ENCODE measurements at regions not wholly inside any gene's neighbourhood (a gene's known extent, or its start where the extent isn't known, plus 50 kb on each side); places are given as distances from the start of the nearest gene placed in this dataset.

- Histone ChIP-seq H3K27me3 (ENCODE audit: control insufficient read depth, insufficient read depth, low read length) (no peaks in the 10 kb centered on the region), H3K4me1 (ENCODE audit: control insufficient read depth, low read depth, low read length) (no peaks in the 10 kb centered on the region), H3K36me3 (ENCODE audit: control insufficient read depth, low read depth, low read length) (no peaks in the 10 kb centered on the region), H3K9me3 (ENCODE audit: control insufficient read depth, low read depth, low read length) (no peaks in the 10 kb centered on the region), H3K4me3 (ENCODE audit: low read length) (no peak overlapping the region), H3K9ac (ENCODE audit: low read length) (no peak overlapping the region), H3K27ac (ENCODE audit: low read length) (no peak overlapping the region)
Observed at GRCh38 chr13:78326633-78327032, 276.7 kb downstream of the POU4F1 start.

- no peaks in the 10 kb centered on the region for H3K36me3 ChIP-seq (ENCODE audit: control insufficient read depth, low read depth, low read length)
- no peak overlapping the region for H3K9ac ChIP-seq (ENCODE audit: low read length)
- H3K27me3 ChIP-seq (ENCODE audit: control insufficient read depth, insufficient read depth, low read length): no peaks in the 10 kb centered on the region
- H3K27ac ChIP-seq (ENCODE audit: low read length): no peak overlapping the region
- H3K4me3 ChIP-seq (ENCODE audit: low read length): no peak overlapping the region
- no peaks in the 10 kb centered on the region for H3K9me3 ChIP-seq (ENCODE audit: control insufficient read depth, low read depth, low read length)
- no peaks in the 10 kb centered on the region for H3K4me1 ChIP-seq (ENCODE audit: control insufficient read depth, low read depth, low read length)
Observed at GRCh38 chr13:78325585-78325984, 277.8 kb downstream of the POU4F1 start.

- no peaks in the 10 kb centered on the region for H3K4me1 ChIP-seq (ENCODE audit: control insufficient read depth, low read depth, low read length)
- no peaks in the 10 kb centered on the region for H3K9me3 ChIP-seq (ENCODE audit: control insufficient read depth, low read depth, low read length)
- H3K4me3 ChIP-seq (ENCODE audit: low read length): no peak overlapping the region
- no peak overlapping the region for H3K9ac ChIP-seq (ENCODE audit: low read length)
- H3K27ac ChIP-seq (ENCODE audit: low read length): no peak overlapping the region
- no peaks in the 10 kb centered on the region for H3K36me3 ChIP-seq (ENCODE audit: control insufficient read depth, low read depth, low read length)
- no peaks in the 10 kb centered on the region for H3K27me3 ChIP-seq (ENCODE audit: control insufficient read depth, insufficient read depth, low read length)
Observed at GRCh38 chr13:78323848-78324247, 279.5 kb downstream of the POU4F1 start.

- no peak overlapping the region for H3K27ac ChIP-seq (ENCODE audit: low read length)
- H3K9ac ChIP-seq (ENCODE audit: low read length): no peak overlapping the region
- H3K4me3 ChIP-seq (ENCODE audit: low read length): no peak overlapping the region
- H3K9me3 ChIP-seq (ENCODE audit: control insufficient read depth, low read depth, low read length): no peaks in the 10 kb centered on the region
- no peaks in the 10 kb centered on the region for H3K27me3 ChIP-seq (ENCODE audit: control insufficient read depth, insufficient read depth, low read length)
- H3K36me3 ChIP-seq (ENCODE audit: control insufficient read depth, low read depth, low read length): no peaks in the 10 kb centered on the region
- no peaks in the 10 kb centered on the region for H3K4me1 ChIP-seq (ENCODE audit: control insufficient read depth, low read depth, low read length)
Observed at GRCh38 chr13:78323040-78323439, 280.3 kb downstream of the POU4F1 start.

GRCh38 chr13:78319101-78319627 lies 284.2 kb downstream of the POU4F1 start:
- Histone ChIP-seq H3K4me1 (ENCODE audit: control insufficient read depth, low read depth, low read length) (no peaks in the 10 kb centered on the region), H3K9me3 (ENCODE audit: control insufficient read depth, low read depth, low read length) (no peaks in the 10 kb centered on the region), H3K4me3 (ENCODE audit: low read length) (no peak overlapping the region), H3K27ac (ENCODE audit: low read length) (no peak overlapping the region), H3K9ac (ENCODE audit: low read length) (no peak overlapping the region), H3K27me3 (ENCODE audit: control insufficient read depth, insufficient read depth, low read length) (no peaks in the 10 kb centered on the region), H3K36me3 (ENCODE audit: control insufficient read depth, low read depth, low read length) (no peaks in the 10 kb centered on the region)

GRCh38 chr13:78317030-78317429 lies 286.3 kb downstream of the POU4F1 start:
- no peak overlapping the region for H3K4me3 ChIP-seq (ENCODE audit: low read length)
- H3K36me3 ChIP-seq (ENCODE audit: control insufficient read depth, low read depth, low read length): no peaks in the 10 kb centered on the region
- H3K27ac ChIP-seq (ENCODE audit: low read length): no peak overlapping the region
- H3K9me3 ChIP-seq (ENCODE audit: control insufficient read depth, low read depth, low read length): no peaks in the 10 kb centered on the region
- no peak overlapping the region for H3K9ac ChIP-seq (ENCODE audit: low read length)
- H3K4me1 ChIP-seq (ENCODE audit: control insufficient read depth, low read depth, low read length): no peaks in the 10 kb centered on the region
- H3K27me3 ChIP-seq (ENCODE audit: control insufficient read depth, insufficient read depth, low read length): no peaks in the 10 kb centered on the region

GRCh38 chr13:78309497-78310180 lies 293.7 kb downstream of the POU4F1 start:
- Histone ChIP-seq H3K9ac (ENCODE audit: low read length) (no peak overlapping the region), H3K27me3 (ENCODE audit: control insufficient read depth, insufficient read depth, low read length) (no peaks in the 10 kb centered on the region), H3K4me1 (ENCODE audit: control insufficient read depth, low read depth, low read length) (no peaks in the 10 kb centered on the region), H3K27ac (ENCODE audit: low read length) (no peak overlapping the region), H3K4me3 (ENCODE audit: low read length) (no peak overlapping the region), H3K36me3 (ENCODE audit: control insufficient read depth, low read depth, low read length) (no peaks in the 10 kb centered on the region), H3K9me3 (ENCODE audit: control insufficient read depth, low read depth, low read length) (no peaks in the 10 kb centered on the region)

- H3K9me3 ChIP-seq (ENCODE audit: control insufficient read depth, low read depth, low read length): no peaks in the 10 kb centered on the region
- no peak overlapping the region for H3K9ac ChIP-seq (ENCODE audit: low read length)
- no peak overlapping the region for H3K4me3 ChIP-seq (ENCODE audit: low read length)
- H3K27me3 ChIP-seq (ENCODE audit: control insufficient read depth, insufficient read depth, low read length): no peaks in the 10 kb centered on the region
- H3K4me1 ChIP-seq (ENCODE audit: control insufficient read depth, low read depth, low read length): no peaks in the 10 kb centered on the region
- H3K36me3 ChIP-seq (ENCODE audit: control insufficient read depth, low read depth, low read length): no peaks in the 10 kb centered on the region
- no peak overlapping the region for H3K27ac ChIP-seq (ENCODE audit: low read length)
Observed at GRCh38 chr13:78306519-78307206, 296.7 kb downstream of the POU4F1 start.

- no peak overlapping the region for H3K27ac ChIP-seq (ENCODE audit: low read length)
- H3K9ac ChIP-seq (ENCODE audit: low read length): no peak overlapping the region
- H3K4me3 ChIP-seq (ENCODE audit: low read length): no peak overlapping the region
- no peaks in the 10 kb centered on the region for H3K4me1 ChIP-seq (ENCODE audit: control insufficient read depth, low read depth, low read length)
- no peaks in the 10 kb centered on the region for H3K27me3 ChIP-seq (ENCODE audit: control insufficient read depth, insufficient read depth, low read length)
- no peaks in the 10 kb centered on the region for H3K36me3 ChIP-seq (ENCODE audit: control insufficient read depth, low read depth, low read length)
- no peaks in the 10 kb centered on the region for H3K9me3 ChIP-seq (ENCODE audit: control insufficient read depth, low read depth, low read length)
Observed at GRCh38 chr13:78305171-78305570, 298.2 kb downstream of the POU4F1 start.

- Histone ChIP-seq H3K36me3 (ENCODE audit: control insufficient read depth, low read depth, low read length) (no peaks in the 10 kb centered on the region), H3K4me1 (ENCODE audit: control insufficient read depth, low read depth, low read length) (no peaks in the 10 kb centered on the region), H3K27me3 (ENCODE audit: control insufficient read depth, insufficient read depth, low read length) (no peaks in the 10 kb centered on the region), H3K27ac (ENCODE audit: low read length) (no peak overlapping the region), H3K9me3 (ENCODE audit: control insufficient read depth, low read depth, low read length) (no peaks in the 10 kb centered on the region), H3K4me3 (ENCODE audit: low read length) (no peak overlapping the region), H3K9ac (ENCODE audit: low read length) (no peak overlapping the region)
Observed at GRCh38 chr13:78299832-78300623, 303.3 kb downstream of the POU4F1 start.

GRCh38 chr13:78298657-78299056 lies 304.7 kb downstream of the POU4F1 start:
- Histone ChIP-seq H3K4me1 (ENCODE audit: control insufficient read depth, low read depth, low read length) (no peaks in the 10 kb centered on the region), H3K9me3 (ENCODE audit: control insufficient read depth, low read depth, low read length) (no peaks in the 10 kb centered on the region), H3K36me3 (ENCODE audit: control insufficient read depth, low read depth, low read length) (no peaks in the 10 kb centered on the region), H3K27me3 (ENCODE audit: control insufficient read depth, insufficient read depth, low read length) (no peaks in the 10 kb centered on the region), H3K9ac (ENCODE audit: low read length) (no peak overlapping the region), H3K4me3 (ENCODE audit: low read length) (no peak overlapping the region), H3K27ac (ENCODE audit: low read length) (no peak overlapping the region)
